ENCODE measurements at regions not wholly inside any gene's neighbourhood (a gene's known extent, or its start where the extent isn't known, plus 50 kb on each side); places are given as distances from the start of the nearest gene placed in this dataset.

GRCh38 chr1:243926803-243927245 is 76.8 kb upstream of the AKT3 start:
- FAIRE-seq (peak; percentile 84), ATAC-seq (peak; percentile 49 to 77; a peak in 4 of 6 replicates), DNase-seq (ENCODE audit: low read depth in 1 of 2, low spot score in 1 of 2) (peak; percentile 70 to 77)
- no peak for TF ChIP-seq EHF (CRISPR knock-in tag; IDR thresholded peaks at IDR 0.05)
- TF ChIP-seq GATA3 (IDR thresholded peaks at IDR 0.05; ENCODE audit: borderline replicate concordance), result peak; percentile 80; the same call in 1 of the 2 replicates
- no peak for TF ChIP-seq EHMT2 (IDR thresholded peaks at IDR 0.05; ENCODE audit: low read depth)
- TF ChIP-seq ATOH8 (CRISPR knock-in tag; IDR thresholded peaks at IDR 0.05; ENCODE audit: low read depth), result peak; percentile 36; the same call in 1 of the 2 replicates
- TF ChIP-seq CEBPB (IDR thresholded peaks at IDR 0.05), result peak in 1 of 2 experiments; percentile 49; a peak in 1 of 4 replicates
- TF ChIP-seq CHD4 (IDR thresholded peaks at IDR 0.05; ENCODE audit: borderline replicate concordance), result no peak
- TF ChIP-seq MYC (IDR thresholded peaks at IDR 0.05; ENCODE audit: borderline replicate concordance, low read length), result no peak
- TF ChIP-seq FOXS1 (CRISPR knock-in tag; IDR thresholded peaks at IDR 0.05), result no peak
- TF ChIP-seq ZSCAN20 (CRISPR knock-in tag; IDR thresholded peaks at IDR 0.05), result no peak
- TF ChIP-seq SREBF2 (IDR thresholded peaks at IDR 0.05), result no peak
- TF ChIP-seq POLR2AphosphoS2 (conservative IDR thresholded peaks at IDR 0.05; ENCODE audit: low read length), result no peak
- no peak for TF ChIP-seq ZNF302 (CRISPR knock-in tag; IDR thresholded peaks at IDR 0.05)
- TF ChIP-seq HEYL (CRISPR knock-in tag; IDR thresholded peaks at IDR 0.05), result no peak
- TF ChIP-seq, protein P1, sequence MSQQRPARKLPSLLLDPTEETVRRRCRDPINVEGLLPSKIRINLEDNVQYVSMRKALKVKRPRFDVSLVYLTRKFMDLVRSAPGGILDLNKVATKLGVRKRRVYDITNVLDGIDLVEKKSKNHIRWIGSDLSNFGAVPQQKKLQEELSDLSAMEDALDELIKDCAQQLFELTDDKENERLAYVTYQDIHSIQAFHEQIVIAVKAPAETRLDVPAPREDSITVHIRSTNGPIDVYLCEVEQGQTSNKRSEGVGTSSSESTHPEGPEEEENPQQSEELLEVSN (IDR thresholded peaks at IDR 0.05; ENCODE audit: borderline replicate concordance, low read depth), result peak; percentile 94
- peak; percentile 42; the same call in 1 of the 2 replicates for TF ChIP-seq JUNB (IDR thresholded peaks at IDR 0.05)
- no peak for TF ChIP-seq RFX5 (IDR thresholded peaks at IDR 0.05)
- TF ChIP-seq NPAS2 (CRISPR knock-in tag; IDR thresholded peaks at IDR 0.05; ENCODE audit: borderline replicate concordance), result no peak
- peak; percentile 85 for TF ChIP-seq MAX (IDR thresholded peaks at IDR 0.05)
- no peak for TF ChIP-seq NR3C1 (IDR thresholded peaks at IDR 0.05)
- TF ChIP-seq FOSL2 (IDR thresholded peaks at IDR 0.05), result no peak
- TF ChIP-seq FOSL2 (CRISPR knock-in tag; IDR thresholded peaks at IDR 0.05), result peak; percentile 93
- TF ChIP-seq POLR2A (IDR thresholded peaks at IDR 0.05; ENCODE audit: low read length), result no peak
- no peak for TF ChIP-seq HOXA7 (CRISPR knock-in tag; IDR thresholded peaks at IDR 0.05)
- no peak for TF ChIP-seq JUN (IDR thresholded peaks at IDR 0.05)
- TF ChIP-seq, protein P2, sequence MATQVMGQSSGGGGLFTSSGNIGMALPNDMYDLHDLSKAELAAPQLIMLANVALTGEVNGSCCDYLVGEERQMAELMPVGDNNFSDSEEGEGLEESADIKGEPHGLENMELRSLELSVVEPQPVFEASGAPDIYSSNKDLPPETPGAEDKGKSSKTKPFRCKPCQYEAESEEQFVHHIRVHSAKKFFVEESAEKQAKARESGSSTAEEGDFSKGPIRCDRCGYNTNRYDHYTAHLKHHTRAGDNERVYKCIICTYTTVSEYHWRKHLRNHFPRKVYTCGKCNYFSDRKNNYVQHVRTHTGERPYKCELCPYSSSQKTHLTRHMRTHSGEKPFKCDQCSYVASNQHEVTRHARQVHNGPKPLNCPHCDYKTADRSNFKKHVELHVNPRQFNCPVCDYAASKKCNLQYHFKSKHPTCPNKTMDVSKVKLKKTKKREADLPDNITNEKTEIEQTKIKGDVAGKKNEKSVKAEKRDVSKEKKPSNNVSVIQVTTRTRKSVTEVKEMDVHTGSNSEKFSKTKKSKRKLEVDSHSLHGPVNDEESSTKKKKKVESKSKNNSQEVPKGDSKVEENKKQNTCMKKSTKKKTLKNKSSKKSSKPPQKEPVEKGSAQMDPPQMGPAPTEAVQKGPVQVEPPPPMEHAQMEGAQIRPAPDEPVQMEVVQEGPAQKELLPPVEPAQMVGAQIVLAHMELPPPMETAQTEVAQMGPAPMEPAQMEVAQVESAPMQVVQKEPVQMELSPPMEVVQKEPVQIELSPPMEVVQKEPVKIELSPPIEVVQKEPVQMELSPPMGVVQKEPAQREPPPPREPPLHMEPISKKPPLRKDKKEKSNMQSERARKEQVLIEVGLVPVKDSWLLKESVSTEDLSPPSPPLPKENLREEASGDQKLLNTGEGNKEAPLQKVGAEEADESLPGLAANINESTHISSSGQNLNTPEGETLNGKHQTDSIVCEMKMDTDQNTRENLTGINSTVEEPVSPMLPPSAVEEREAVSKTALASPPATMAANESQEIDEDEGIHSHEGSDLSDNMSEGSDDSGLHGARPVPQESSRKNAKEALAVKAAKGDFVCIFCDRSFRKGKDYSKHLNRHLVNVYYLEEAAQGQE (IDR thresholded peaks at IDR 0.05), result no peak
- no peak for TF ChIP-seq PHF8 (IDR thresholded peaks at IDR 0.05; ENCODE audit: borderline replicate concordance, low read depth)
- no peak for TF ChIP-seq HOXB13 (CRISPR knock-in tag; IDR thresholded peaks at IDR 0.05; ENCODE audit: low read depth)
- CTCF ChIA-PET, result interaction anchor here (0.6 to 0.7 kb wide), 2 partner anchors 8 to 13 kb away, joined by 4 read pairs; no protein-coding TSS in a partner anchor
- H3K9me3 ChIP-seq, result no peaks in the 10 kb centered on the region
- POLR2A ChIA-PET, result no interaction called here
- no peak overlapping the region for H3K4me3 ChIP-seq
- peak overlapping the region; percentile 62 for H3K4me2 ChIP-seq
- H3K27ac ChIP-seq, result peak overlapping the region; percentile 18 to 27; a peak in 2 of 6 replicates
- peaks cover 45% of the 10 kb centered on the region for H3K4me1 ChIP-seq
- 8% methylated on average over 6 of the region's 6 CpGs for WGBS (ENCODE audit: missing lambda C conversion rate)
